Fibroblast of the conjunctiva (primary cell): ENCODE measurements at regions not wholly inside any gene's neighbourhood (a gene's known extent, or its start where the extent isn't known, plus 50 kb on each side); places are given as distances from the start of the nearest gene placed in this dataset.
"Not testable (repeated sequence)": the region's sequence is repeated elsewhere in the genome, so short reads cannot be mapped to it uniquely, and the experiment has no call there.

Experiments
- DNase-seq: peaks from one replicate; pipeline ENCODE4 v3.0.0-alpha.2; 2010; ENCODE audit warnings: low read depth

- no peak for DNase-seq
Measured at GRCh38 chr9:25261445-25261844, 416.8 kb downstream of the TUSC1 start.

- DNase-seq, result no peak
Measured at GRCh38 chr9:25260046-25260445, 418.2 kb downstream of the TUSC1 start.

DNA sequence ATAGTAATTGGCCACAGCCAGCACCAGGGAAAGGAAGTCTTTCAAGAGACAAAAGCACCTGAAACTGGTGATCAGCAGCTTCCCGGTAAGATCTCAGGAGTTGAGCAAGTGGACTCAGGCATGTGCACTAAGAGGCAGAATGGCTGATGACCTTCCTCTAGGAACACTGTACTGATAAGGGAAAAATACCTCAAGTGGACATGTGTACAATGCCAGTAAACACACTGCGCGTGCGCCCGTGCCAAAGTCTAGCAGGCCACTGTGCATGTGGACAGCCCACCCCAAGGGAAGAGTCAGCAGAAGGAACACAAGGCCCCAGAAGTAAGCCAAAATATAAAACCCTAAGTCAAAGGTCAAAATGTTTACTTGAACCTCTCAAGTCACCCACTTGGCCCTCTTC is 423.0 kb downstream of the TUSC1 start:
- no peak for DNase-seq

GRCh38 chr9:25254051-25254450 is 424.2 kb downstream of the TUSC1 start:
- no peak for DNase-seq

- no peak for DNase-seq
Measured at GRCh38 chr9:25241421-25241820, 436.8 kb downstream of the TUSC1 start.

- DNase-seq, result no peak
Measured at GRCh38 chr9:25226901-25227686, 451.1 kb downstream of the TUSC1 start.

DNA sequence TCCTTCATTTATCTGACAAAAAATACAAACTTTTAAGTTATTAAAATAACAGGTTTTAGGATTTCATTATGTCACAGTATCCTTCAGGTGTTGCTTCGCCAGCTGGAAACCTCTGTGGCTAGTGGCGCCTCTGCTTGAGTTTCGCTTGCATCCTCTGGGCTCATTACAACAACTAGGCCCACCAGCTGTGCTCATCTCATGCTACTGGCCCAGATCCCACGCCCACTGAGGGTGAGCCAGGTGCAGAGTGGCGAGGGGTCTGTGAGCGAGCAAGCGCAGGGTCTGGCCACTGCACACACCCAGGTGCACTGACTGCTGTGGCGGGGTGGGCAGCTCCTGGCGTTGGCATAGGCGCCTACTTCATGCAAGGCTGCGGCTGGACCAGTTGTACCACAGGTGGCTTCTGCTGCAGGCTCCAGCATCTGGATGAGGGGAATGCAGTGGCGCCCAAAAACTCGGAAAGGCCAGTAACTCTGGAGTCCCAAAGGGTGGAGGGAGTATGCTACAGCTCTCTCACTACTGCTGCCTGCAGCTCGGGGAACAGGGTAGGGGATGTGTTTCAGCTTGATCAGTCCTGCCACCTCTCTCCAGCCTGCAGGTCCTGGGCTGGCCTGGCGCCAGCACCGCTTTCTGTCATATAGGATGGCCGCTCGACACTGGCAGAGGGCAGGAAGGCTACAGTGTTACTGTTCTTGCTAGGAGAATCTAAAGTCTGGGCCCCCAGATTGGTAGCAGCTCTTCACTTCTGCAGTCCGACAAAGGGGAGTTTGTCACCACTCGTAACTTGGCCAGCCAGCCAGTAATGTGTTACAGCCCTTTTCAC is 452.1 kb downstream of the TUSC1 start:
- DNase-seq, result no peak

DNA sequence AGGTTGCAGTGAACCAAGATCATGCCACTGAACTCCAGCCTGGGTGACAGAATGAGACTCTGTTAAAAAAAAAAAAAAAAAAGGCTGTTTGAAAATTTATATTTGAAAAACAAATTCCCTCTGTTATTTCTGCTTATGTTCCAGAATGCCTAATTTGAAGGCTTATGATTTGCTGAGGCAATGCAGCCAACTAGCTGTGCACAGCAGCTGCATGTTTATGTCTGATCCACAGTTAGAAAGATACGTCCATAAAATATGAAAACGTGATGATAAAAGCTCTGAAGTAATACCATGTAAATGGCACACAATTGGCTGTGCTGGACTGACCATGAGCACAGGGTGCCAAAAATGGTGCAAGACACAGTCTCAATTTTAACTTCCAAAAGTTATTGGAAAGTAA is 453.2 kb downstream of the TUSC1 start:
- DNase-seq, result no peak

DNA sequence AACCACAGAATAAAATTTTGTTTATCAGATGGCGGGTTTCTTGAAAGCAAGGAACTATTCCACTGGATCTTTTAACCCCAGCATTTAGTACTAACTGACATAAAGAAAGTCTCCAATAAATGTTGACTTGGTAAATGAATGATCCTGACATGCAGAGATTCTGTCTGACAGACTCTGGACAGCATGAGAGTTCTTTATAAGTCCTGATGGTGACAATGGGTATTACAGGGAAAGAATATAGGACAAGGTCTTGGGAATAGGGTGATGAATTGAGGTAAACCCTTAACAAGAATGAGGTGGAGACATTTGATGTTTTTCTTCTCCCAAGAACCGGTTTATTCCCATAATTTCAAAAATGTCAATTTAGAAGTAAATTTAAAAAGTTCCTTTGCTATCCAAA is 453.9 kb downstream of the TUSC1 start:
- DNase-seq, result no peak

- DNase-seq, result no peak
Measured at GRCh38 chr9:25212361-25212760, 465.9 kb downstream of the TUSC1 start.

GRCh38 chr9:25207402-25208195 is 470.6 kb downstream of the TUSC1 start:
- no peak for DNase-seq

- DNase-seq, result no peak
Measured at GRCh38 chr9:25206027-25206426, 472.2 kb downstream of the TUSC1 start.

- no peak for DNase-seq
Measured at GRCh38 chr9:25205285-25205684, 473.0 kb downstream of the TUSC1 start.

- DNase-seq, result no peak
Measured at GRCh38 chr9:25177858-25178257, 500.4 kb downstream of the TUSC1 start.

DNA sequence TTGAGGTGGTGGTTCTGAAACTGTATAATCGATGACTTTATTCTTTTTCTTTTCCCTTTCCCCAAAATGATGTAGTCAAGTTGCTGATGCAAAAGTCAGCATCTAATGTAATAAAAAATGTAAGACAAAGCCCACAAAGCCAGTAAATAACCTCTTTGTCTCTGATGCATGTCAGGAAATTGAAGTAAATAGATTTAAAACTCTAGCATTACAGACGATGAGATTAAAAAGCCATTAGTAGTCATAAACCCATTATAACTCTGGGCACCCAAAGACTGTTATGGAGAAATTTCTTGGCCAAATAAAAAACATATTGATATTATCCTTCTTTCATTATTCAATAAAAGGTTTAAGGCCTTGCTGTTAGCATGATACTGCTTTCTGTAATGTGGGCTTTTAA is 548.7 kb downstream of the TUSC1 start:
- DNase-seq, result no peak

DNA sequence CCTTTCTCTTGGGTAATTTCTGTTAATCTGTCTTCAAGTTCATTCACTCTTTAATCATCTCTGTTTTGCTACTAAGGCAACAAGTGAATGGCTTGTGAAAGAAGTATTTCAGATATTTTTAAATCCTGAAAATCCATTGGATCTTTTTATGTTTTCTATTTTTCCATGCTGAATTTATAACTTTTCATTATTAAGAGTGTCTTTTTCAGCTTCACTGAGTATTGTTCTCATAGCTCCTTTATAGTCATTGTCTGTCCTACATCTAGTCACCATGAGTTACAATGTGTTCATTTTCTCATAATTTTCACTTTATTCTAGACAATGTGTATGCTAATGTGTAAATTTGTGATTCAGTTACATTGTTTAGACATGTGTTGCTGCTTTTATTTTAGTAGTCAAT is 556.4 kb downstream of the TUSC1 start:
- DNase-seq, result no peak

- no peak for DNase-seq
Measured at GRCh38 chr9:25119041-25119440, 559.2 kb downstream of the TUSC1 start.

GRCh38 chr9:25117791-25118190 is 560.5 kb downstream of the TUSC1 start:
- DNase-seq, result no peak

DNA sequence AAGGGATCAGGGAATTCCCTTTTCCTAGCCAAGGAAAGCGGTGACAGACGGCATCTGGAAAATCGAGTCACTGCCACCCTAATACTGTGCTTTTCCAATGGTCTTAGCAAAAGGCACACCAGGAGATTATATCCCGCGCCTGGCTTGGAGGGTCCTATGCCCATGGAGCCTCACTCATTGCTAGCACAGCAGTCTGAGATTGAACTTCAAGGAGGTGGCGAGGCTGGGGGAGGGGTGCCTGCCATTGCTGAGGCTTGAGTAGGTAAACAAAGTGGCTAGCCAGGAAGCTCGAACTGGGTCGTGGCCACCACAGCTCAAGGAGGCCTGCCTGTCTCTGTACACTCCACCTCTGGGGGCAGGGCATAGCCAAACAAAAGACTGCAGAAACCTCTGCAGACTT is 556.5 kb upstream of the IZUMO3 start:
- not testable (repeated sequence) for DNase-seq

DNA sequence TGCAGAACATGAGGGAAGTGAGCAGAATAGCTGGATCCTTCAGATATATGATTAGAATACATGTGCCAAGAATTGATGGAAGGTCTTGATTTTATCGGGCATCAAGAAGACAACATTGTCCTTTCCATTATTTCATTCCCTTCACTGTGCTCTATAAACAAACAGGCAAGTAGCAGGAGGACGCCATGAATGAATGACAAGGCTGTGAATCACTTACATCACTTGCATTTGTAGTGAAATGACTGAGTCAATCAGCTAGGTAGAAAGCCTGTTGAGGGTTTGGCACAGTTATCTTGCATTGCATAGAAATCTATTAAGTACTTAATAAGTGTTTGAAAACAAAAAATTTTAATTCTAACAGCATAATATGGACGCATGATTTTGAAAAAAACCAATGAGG is 548.8 kb upstream of the IZUMO3 start:
- no peak for DNase-seq

DNA sequence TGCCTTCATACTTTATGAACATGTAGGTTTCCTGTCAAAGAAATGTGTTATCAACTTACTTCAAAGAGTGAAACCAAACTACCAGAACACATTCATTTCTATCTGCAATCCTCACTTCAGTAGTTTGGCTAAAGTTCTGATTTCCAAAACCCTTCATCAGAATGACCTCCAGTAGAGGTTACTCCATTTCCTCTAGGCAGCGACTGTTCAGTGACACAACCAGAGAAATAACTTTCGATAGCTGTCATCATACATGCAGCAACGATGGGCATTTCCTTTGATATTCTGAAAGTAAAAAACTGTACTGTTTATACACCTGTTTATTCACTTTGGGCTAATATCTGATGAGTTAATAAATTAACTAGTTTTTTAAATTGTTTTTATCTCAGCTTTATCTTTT is 532.5 kb upstream of the IZUMO3 start:
- no peak for DNase-seq

GRCh38 chr9:25048098-25048724 is 502.5 kb upstream of the IZUMO3 start:
- DNase-seq, result no peak
